Transverse colon (tissue), 4 donors: ENCODE measurements at regions not wholly inside any gene's neighbourhood (a gene's known extent, or its start where the extent isn't known, plus 50 kb on each side); places are given as distances from the start of the nearest gene placed in this dataset.

Source experiments
- DNase-seq: peaks from one replicate; pipeline ENCODE4 v3.0.0-alpha.2; 2019
- H3K27ac ChIP-seq, 4 donors: fragments of 200-600 bp; sonication (generic); 2 replicates each; pipeline ENCODE4 v1.5.1; 2016 to 2018; ENCODE audit warnings: inconsistent platforms in 4 of 4
- H3K27me3 ChIP-seq: fragments of 200-600 bp; sonication (generic); 2 replicates; pipeline ENCODE4 v1.5.1; 2017; ENCODE audit warnings: inconsistent platforms
- H3K36me3 ChIP-seq, 4 donors: fragments of 200-600 bp; sonication (generic); 2 replicates each; pipeline ENCODE4 v1.5.1; 2017 to 2019; ENCODE audit warnings: inconsistent platforms in 4 of 4
- H3K4me1 ChIP-seq, 4 donors: fragments of 200-600 bp; sonication (generic); 2 replicates each; pipeline ENCODE4 v1.5.1; 2017 to 2020; ENCODE audit warnings: inconsistent platforms in 4 of 4
- H3K4me3 ChIP-seq, 4 donors: fragments of 200-600 bp; sonication (generic); 1 replicate in 1 of 4; 2 replicates in 3 of 4; pipeline versions ENCODE4 v1.5.1 to v1.6.1; 2017 to 2019; ENCODE audit warnings: inconsistent platforms in 4 of 4
- H3K9me3 ChIP-seq, 2 donors: fragments of 200-600 bp; sonication (generic); 2 replicates each; pipeline ENCODE4 v1.5.1; 2017 to 2019; ENCODE audit warnings: inconsistent platforms in 2 of 2
- CTCF ChIP-seq, 5 experiments: fragments of 200-600 bp in 3 of 5; fragments of 450-650 bp in 2 of 5; sonication (generic) in 3 of 5; IDR thresholded peaks; 1 replicate in 2 of 5; 2 replicates in 3 of 5; pipeline ENCODE4 v1.5.1; 2016 to 2017; ENCODE audit warnings: antibody characterized with exemption in 5 of 5, inconsistent platforms in 3 of 5, mild to moderate bottlenecking in 2 of 5, moderate library complexity in 1 of 5
- EP300 ChIP-seq: sonication (generic); formaldehyde crosslinking; IDR thresholded peaks from one replicate; pipeline ENCODE4 v1.6.1; 2017; ENCODE audit warnings: antibody characterized with exemption, low read depth
- POLR2A ChIP-seq: fragments of 450-650 bp; IDR thresholded peaks from one replicate; pipeline ENCODE4 v1.6.1; 2016; ENCODE audit warnings: antibody characterized with exemption, mild to moderate bottlenecking, moderate library complexity
- POLR2AphosphoS5 ChIP-seq, 3 donors: sonication (generic); formaldehyde crosslinking; IDR thresholded peaks; one replicate each; pipeline ENCODE4 v1.6.1; 2016; ENCODE audit warnings: antibody characterized with exemption in 3 of 3
- WGBS, 2 donors: methylation state at CpG; one replicate each; pipeline ENCODE4 v1.1.5; 2018; ENCODE audit warnings: low coverage in 1 of 2; 5-methylcytosine and 5-hydroxymethylcytosine counted together
- in situ Hi-C, 4 donors: fragments of 200-750 bp; cut with MboI; loops; one replicate each; pipeline versions ENCODE4 v1.15.0 to v1.15.1; 2017; ENCODE audit warnings: low sequenced_read_pairs in 3 of 4, low pct_ligation_motif_present in 1 of 4, low pct_unique_long_range_greater_than_20kb in 1 of 4
- intact Hi-C: fragments of 100-400 bp; cut with DNase I; formaldehyde crosslinking; loops from one replicate; pipeline ENCODE4 v1.15.1; 2023; ENCODE audit warnings: low total_unique reads

DNA sequence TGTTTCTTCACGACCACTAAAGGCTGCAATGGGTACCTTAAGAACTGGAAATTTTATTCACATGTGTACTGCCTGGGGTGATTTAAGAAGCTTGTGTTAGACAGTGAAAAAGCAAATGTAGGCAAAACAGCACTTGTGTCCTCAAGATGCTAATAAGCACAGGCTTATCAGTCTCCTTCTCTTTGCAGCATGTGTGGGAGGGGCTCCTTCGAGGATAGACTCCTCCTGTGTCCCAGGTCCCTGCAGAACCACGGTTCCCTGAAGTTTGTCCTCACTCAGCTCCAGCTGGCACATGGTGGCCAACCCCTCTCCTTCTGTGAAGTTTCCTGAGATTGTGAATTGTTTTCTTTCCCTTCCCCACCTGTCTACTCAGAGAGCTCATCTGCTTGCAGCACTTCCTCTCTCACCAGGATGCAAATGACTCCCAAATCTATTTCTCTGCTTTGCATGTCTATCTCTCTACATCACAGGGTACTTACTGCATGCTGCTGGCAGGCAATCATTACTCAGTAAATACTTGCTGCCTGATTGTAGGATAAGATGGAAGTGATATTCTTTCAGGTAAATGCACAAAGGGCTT lies 589.6 kb upstream of the KLHL29 start:
- H3K27ac ChIP-seq, result no peak overlapping the region
- H3K4me1 ChIP-seq, result no peaks in the 10 kb centered on the region
- in situ Hi-C loops (no loop called here), intact Hi-C loops (no loop called here)
- H3K9me3 ChIP-seq, result no peaks in the 10 kb centered on the region
- H3K36me3 ChIP-seq, result no peaks in the 10 kb centered on the region
- no peaks in the 10 kb centered on the region for H3K27me3 ChIP-seq
- no peak for DNase-seq
- WGBS, 2 donors, result 39 to 89% methylated on average over 1 to 3 of the region's 3 CpGs
- no peak overlapping the region for H3K4me3 ChIP-seq
- TF ChIP-seq POLR2AphosphoS5 (IDR thresholded peaks at IDR 0.05) (no peak), EP300 (no peak), POLR2A (no peak), CTCF (IDR thresholded peaks at IDR 0.05) (no peak)

DNA sequence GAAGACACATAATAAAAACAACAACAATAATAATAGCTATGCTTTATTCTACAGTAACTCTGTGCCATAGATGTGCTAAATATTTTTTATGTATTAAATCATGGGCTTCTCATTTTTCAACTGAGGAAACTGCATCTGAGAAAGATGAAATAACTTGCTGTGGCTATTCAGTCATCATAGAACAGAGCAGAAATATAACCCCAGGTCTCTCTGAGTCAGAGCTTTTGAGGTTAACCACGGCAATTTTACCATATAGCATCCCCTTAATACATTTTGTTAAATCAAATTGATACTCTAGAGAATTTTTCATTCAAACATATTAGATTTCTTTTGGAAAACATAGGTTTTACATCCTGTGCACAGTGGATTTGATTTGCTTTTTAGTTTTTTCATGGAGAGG lies 586.6 kb upstream of the KLHL29 start:
- Histone ChIP-seq H3K36me3 (no peaks in the 10 kb centered on the region), H3K27me3 (no peaks in the 10 kb centered on the region), H3K4me1 (no peaks in the 10 kb centered on the region), H3K9me3 (no peaks in the 10 kb centered on the region), H3K27ac (no peak overlapping the region), H3K4me3 (no peak overlapping the region)
- WGBS, 2 donors, result 33 to 64% methylated on average over 1 of the region's 1 CpG
- in situ Hi-C loops (no loop called here), intact Hi-C loops (no loop called here)
- TF ChIP-seq CTCF (IDR thresholded peaks at IDR 0.05) (no peak), POLR2A (no peak), EP300 (no peak), POLR2AphosphoS5 (IDR thresholded peaks at IDR 0.05) (no peak)
- DNase-seq, result no peak

DNA sequence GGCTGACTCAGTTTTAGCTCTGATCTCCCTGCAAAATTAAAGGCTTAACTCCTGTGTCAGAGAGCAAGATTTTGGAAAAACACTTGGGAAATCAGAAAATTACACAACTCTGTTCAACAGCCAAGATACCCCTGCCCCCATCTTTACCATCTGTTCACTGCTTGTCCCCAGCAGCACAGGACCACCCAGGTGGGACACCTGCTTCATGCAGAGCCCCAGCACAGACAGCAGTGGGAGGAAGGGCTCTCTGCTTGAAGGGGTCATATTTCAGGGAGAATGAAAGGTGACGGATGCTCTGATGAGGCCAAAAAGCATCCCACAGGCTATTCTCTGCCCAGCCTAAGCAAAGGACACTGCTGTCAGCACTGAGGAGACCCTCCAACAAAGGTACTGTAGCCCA lies 584.6 kb upstream of the KLHL29 start:
- Histone ChIP-seq H3K27ac (no peak overlapping the region), H3K4me3 (no peak overlapping the region), H3K9me3 (no peaks in the 10 kb centered on the region), H3K4me1 (no peaks in the 10 kb centered on the region), H3K36me3 (no peaks in the 10 kb centered on the region), H3K27me3 (no peaks in the 10 kb centered on the region)
- in situ Hi-C loops, result no loop called here
- 79% methylated on average over 1 of the region's 1 CpG; no CpG with 5 or more reads in 1 of the 2 donors for WGBS, 2 donors
- DNase-seq, result no peak
- intact Hi-C loops, result no loop called here
- no peak for TF ChIP-seq POLR2A
- no peak for TF ChIP-seq CTCF (IDR thresholded peaks at IDR 0.05)
- no peak for TF ChIP-seq POLR2AphosphoS5 (IDR thresholded peaks at IDR 0.05)
- TF ChIP-seq EP300, result no peak

GRCh38 chr2:22801071-22801470 lies 583.9 kb upstream of the KLHL29 start:
- no peaks in the 10 kb centered on the region for H3K9me3 ChIP-seq
- no peak for DNase-seq
- H3K4me1 ChIP-seq, result no peaks in the 10 kb centered on the region
- WGBS, 2 donors, result 58 to 65% methylated on average over 3 of the region's 3 CpGs
- H3K27me3 ChIP-seq, result no peaks in the 10 kb centered on the region
- TF ChIP-seq CTCF (IDR thresholded peaks at IDR 0.05), result no peak
- no peak for TF ChIP-seq POLR2A
- no peak for TF ChIP-seq POLR2AphosphoS5 (IDR thresholded peaks at IDR 0.05)
- TF ChIP-seq EP300, result no peak
- H3K27ac ChIP-seq, result no peak overlapping the region
- intact Hi-C loops (no loop called here), in situ Hi-C loops (no loop called here)
- H3K36me3 ChIP-seq, result no peaks in the 10 kb centered on the region
- no peak overlapping the region for H3K4me3 ChIP-seq
